GM11168 (cell line): ENCODE measurements at regions not wholly inside any gene's neighbourhood (a gene's known extent, or its start where the extent isn't known, plus 50 kb on each side); places are given as distances from the start of the nearest gene placed in this dataset.

Experiments used
- in situ Hi-C: fragments of 300-500 bp; cut with MboI; formaldehyde crosslinking; loops from one replicate; pipeline ENCODE4 v1.12.0; 2022; ENCODE audit warnings: low sequenced_read_pairs; ENCODE audit not compliant: unreplicated experiment

- in situ Hi-C loops, result no loop called here
These were observed 294.7 kb downstream of the SEC14L1 start for GRCh38 chr17:77435272-77436057.

GRCh38 chr17:77436058-77436442 is 295.3 kb downstream of the SEC14L1 start:
- in situ Hi-C loops, result no loop called here

GRCh38 chr17:77436481-77436880 is 295.7 kb downstream of the SEC14L1 start:
- in situ Hi-C loops, result no loop called here

- in situ Hi-C loops, result no loop called here
These were observed 296.2 kb downstream of the SEC14L1 start for GRCh38 chr17:77437017-77437416.

GRCh38 chr17:77437747-77438146 is 297.0 kb downstream of the SEC14L1 start:
- in situ Hi-C loops, result no loop called here

GRCh38 chr17:77438241-77439188 is 297.7 kb downstream of the SEC14L1 start:
- in situ Hi-C loops, result no loop called here

GRCh38 chr17:77439189-77440018 is 298.6 kb downstream of the SEC14L1 start:
- in situ Hi-C loops, result no loop called here

GRCh38 chr17:77440560-77440981 is 299.8 kb downstream of the SEC14L1 start:
- in situ Hi-C loops, result no loop called here

- in situ Hi-C loops, result no loop called here
These were observed 300.6 kb downstream of the SEC14L1 start for GRCh38 chr17:77441130-77441920.

- in situ Hi-C loops, result no loop called here
These were observed 301.2 kb downstream of the SEC14L1 start for GRCh38 chr17:77441940-77442339.

- in situ Hi-C loops, result no loop called here
These were observed 302.4 kb downstream of the SEC14L1 start for GRCh38 chr17:77442976-77443747.

GRCh38 chr17:77443748-77444260 is 303.0 kb downstream of the SEC14L1 start:
- in situ Hi-C loops, result no loop called here

GRCh38 chr17:77444628-77444983 is 303.8 kb downstream of the SEC14L1 start:
- in situ Hi-C loops, result no loop called here

GRCh38 chr17:77444984-77445759 is 304.4 kb downstream of the SEC14L1 start:
- in situ Hi-C loops, result no loop called here

GRCh38 chr17:77445760-77446532 is 305.2 kb downstream of the SEC14L1 start:
- in situ Hi-C loops, result no loop called here

GRCh38 chr17:77446940-77447634 is 306.3 kb downstream of the SEC14L1 start:
- in situ Hi-C loops, result no loop called here
